ENCODE measurements at regions not wholly inside any gene's neighbourhood (a gene's known extent, or its start where the extent isn't known, plus 50 kb on each side); places are given as distances from the start of the nearest gene placed in this dataset.

DNA sequence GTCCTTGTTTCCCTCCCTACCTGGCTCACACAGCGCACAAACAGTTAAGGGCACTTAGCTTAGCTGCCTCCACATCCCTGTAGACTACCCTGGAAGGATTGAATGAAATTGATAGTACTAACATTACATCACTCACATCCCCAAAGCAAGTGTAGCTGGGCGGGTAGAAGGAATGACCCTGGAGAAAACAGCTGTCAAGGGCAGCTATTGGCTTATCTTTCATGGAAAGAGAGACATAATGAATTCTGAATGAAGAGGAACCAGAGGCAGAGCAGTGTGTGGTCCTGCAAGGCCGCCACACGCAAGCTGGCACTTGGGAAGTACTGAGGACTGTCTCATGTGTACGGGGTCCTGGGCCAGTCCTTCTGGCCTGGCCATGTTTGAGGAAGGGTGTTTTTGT, 369.6 kb upstream of the RGMA start:
- Histone ChIP-seq H4K8ac (ENCODE audit: low read length) (no peak overlapping the region), H4K91ac (ENCODE audit: low read length) (no peak overlapping the region), H2BK15ac (ENCODE audit: low read depth, poor library complexity, severe bottlenecking) (no peak overlapping the region), H2BK120ac (ENCODE audit: low read depth, low read length) (no peak overlapping the region), H3K4me1 (ENCODE audit: control insufficient read depth, insufficient read depth, low read depth, low read length) (peaks cover 8% of the 10 kb centered on the region), H2BK5ac (ENCODE audit: low read depth, low read length, poor library complexity, severe bottlenecking) (no peak overlapping the region), H3K27ac (ENCODE audit: low read length, poor library complexity, severe bottlenecking) (no peak overlapping the region), H3K4me3 (ENCODE audit: insufficient read depth in 1 of 2, low read depth in 1 of 2, low read length in 2 of 2) (no peak overlapping the region), H3K4ac (ENCODE audit: low read depth in 1 of 2, low read length in 2 of 2) (no peak overlapping the region), H2BK12ac (ENCODE audit: low read length in 2 of 2) (no peak overlapping the region), H2AFZ (ENCODE audit: low read depth, low read length) (no peak overlapping the region), H3K18ac (ENCODE audit: low read depth in 1 of 2, low read length in 2 of 2) (no peak overlapping the region), H2AK5ac (ENCODE audit: low read length, severe bottlenecking) (no peak overlapping the region), H3K79me1 (replicated peaks; ENCODE audit: low read length, poor library complexity, severe bottlenecking) (no peaks in the 10 kb centered on the region), H3K36me3 (ENCODE audit: control insufficient read depth in 1 of 2, insufficient read depth in 2 of 2, low read depth in 1 of 2, low read length in 2 of 2) (no peaks in the 10 kb centered on the region), H3K23ac (ENCODE audit: low read length in 2 of 2) (no peak overlapping the region), H3K9ac (ENCODE audit: low read length) (no peak overlapping the region), H3K27me3 (ENCODE audit: control insufficient read depth in 1 of 2, insufficient read depth in 1 of 2, low read length in 2 of 2) (peaks cover 0 to 14% of the 10 kb centered on the region in 2 experiments), H3K4me2 (ENCODE audit: low read length, poor library complexity, severe bottlenecking) (no peak overlapping the region), H3K14ac (ENCODE audit: low read length in 2 of 2) (no peak overlapping the region), H3K9me3 (ENCODE audit: control insufficient read depth, low read length) (no peaks in the 10 kb centered on the region)
- 62% methylated on average over 5 of the region's 5 CpGs for WGBS
- DNase-seq, result no peak

DNA sequence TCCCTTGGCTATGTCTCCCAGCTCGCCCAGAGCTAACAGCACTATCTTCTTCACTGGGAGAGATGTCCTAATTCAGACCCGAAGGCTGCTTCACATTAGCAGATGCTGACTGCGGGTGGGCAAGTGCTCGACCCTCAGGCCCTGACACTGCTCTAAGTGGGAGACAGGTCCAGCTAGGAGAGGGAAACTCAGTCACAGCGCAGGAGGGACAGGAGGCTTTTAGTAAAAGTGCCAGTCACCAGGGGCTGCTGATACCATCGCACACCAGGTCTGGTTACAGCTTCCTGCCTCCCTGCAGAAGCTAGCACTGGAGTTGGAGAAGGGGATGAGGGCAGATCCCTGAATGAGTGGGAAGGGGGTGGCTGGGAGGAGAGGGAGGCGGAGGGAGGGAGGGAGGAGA, 365.8 kb upstream of the RGMA start:
- no peak overlapping the region for H2BK120ac ChIP-seq (ENCODE audit: low read depth, low read length)
- no peak overlapping the region for H3K14ac ChIP-seq (ENCODE audit: low read length in 2 of 2)
- no peaks in the 10 kb centered on the region for H3K36me3 ChIP-seq (ENCODE audit: control insufficient read depth in 1 of 2, insufficient read depth in 2 of 2, low read depth in 1 of 2, low read length in 2 of 2)
- H3K4me2 ChIP-seq (ENCODE audit: low read length, poor library complexity, severe bottlenecking), result no peak overlapping the region
- no peaks in the 10 kb centered on the region for H3K79me1 ChIP-seq (replicated peaks; ENCODE audit: low read length, poor library complexity, severe bottlenecking)
- no peak for DNase-seq
- no peak overlapping the region for H4K8ac ChIP-seq (ENCODE audit: low read length)
- peaks cover 3% of the 10 kb centered on the region for H3K4me1 ChIP-seq (ENCODE audit: control insufficient read depth, insufficient read depth, low read depth, low read length)
- H3K4ac ChIP-seq (ENCODE audit: low read depth in 1 of 2, low read length in 2 of 2), result no peak overlapping the region
- no peak overlapping the region for H2AK5ac ChIP-seq (ENCODE audit: low read length, severe bottlenecking)
- no peak overlapping the region for H3K27ac ChIP-seq (ENCODE audit: low read length, poor library complexity, severe bottlenecking)
- no peak overlapping the region for H2BK12ac ChIP-seq (ENCODE audit: low read length in 2 of 2)
- H4K91ac ChIP-seq (ENCODE audit: low read length), result no peak overlapping the region
- no peaks in the 10 kb centered on the region for H3K9me3 ChIP-seq (ENCODE audit: control insufficient read depth, low read length)
- H2BK5ac ChIP-seq (ENCODE audit: low read depth, low read length, poor library complexity, severe bottlenecking), result no peak overlapping the region
- no peak overlapping the region for H3K4me3 ChIP-seq (ENCODE audit: insufficient read depth in 1 of 2, low read depth in 1 of 2, low read length in 2 of 2)
- H3K23ac ChIP-seq (ENCODE audit: low read length in 2 of 2), result no peak overlapping the region
- peaks cover 0 to 3% of the 10 kb centered on the region in 2 experiments for H3K27me3 ChIP-seq (ENCODE audit: control insufficient read depth in 1 of 2, insufficient read depth in 1 of 2, low read length in 2 of 2)
- H3K18ac ChIP-seq (ENCODE audit: low read depth in 1 of 2, low read length in 2 of 2), result no peak overlapping the region
- 39% methylated on average over 6 of the region's 7 CpGs for WGBS
- H2AFZ ChIP-seq (ENCODE audit: low read depth, low read length), result no peak overlapping the region
- H2BK15ac ChIP-seq (ENCODE audit: low read depth, poor library complexity, severe bottlenecking), result no peak overlapping the region
- no peak overlapping the region for H3K9ac ChIP-seq (ENCODE audit: low read length)

DNA sequence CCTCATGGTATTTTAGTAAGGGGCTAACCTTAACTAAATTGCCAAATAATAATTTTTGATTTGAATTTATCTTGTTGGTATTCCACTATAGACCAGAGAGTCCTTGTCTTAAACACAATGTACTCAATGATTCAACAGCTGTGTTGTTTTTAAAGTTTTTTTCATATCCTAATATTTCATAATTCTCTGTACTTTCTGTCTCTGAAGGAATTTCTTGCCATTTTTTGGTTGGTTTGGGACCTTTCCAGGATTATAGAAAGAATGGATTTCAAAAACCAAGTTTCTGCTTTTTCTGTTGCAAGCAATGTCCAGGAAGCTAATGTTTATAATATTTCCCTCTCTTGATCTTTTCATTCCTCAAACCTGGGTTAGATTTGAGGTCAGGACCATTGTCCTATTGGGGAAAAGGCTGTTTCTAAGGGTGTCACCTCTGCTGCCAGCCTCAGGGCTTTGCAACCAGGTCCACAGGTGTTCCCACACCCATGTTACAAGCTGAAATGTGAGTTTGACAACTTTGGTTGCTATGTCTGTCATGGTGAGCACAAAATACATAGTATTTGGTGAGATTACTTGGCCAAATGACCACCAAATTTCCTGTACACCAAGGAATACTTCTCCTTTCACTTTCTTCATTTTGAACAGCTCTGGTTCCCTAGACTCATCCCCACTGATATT, 363.7 kb upstream of the RGMA start:
- DNase-seq, result no peak
- Histone ChIP-seq H3K36me3 (ENCODE audit: control insufficient read depth in 1 of 2, insufficient read depth in 2 of 2, low read depth in 1 of 2, low read length in 2 of 2) (no peaks in the 10 kb centered on the region), H4K91ac (ENCODE audit: low read length) (no peak overlapping the region), H2AK5ac (ENCODE audit: low read length, severe bottlenecking) (no peak overlapping the region), H3K4me1 (ENCODE audit: control insufficient read depth, insufficient read depth, low read depth, low read length) (no peaks in the 10 kb centered on the region), H3K4me3 (ENCODE audit: insufficient read depth in 1 of 2, low read depth in 1 of 2, low read length in 2 of 2) (no peak overlapping the region), H2BK120ac (ENCODE audit: low read depth, low read length) (no peak overlapping the region), H3K27ac (ENCODE audit: low read length, poor library complexity, severe bottlenecking) (no peak overlapping the region), H3K4me2 (ENCODE audit: low read length, poor library complexity, severe bottlenecking) (no peak overlapping the region), H3K18ac (ENCODE audit: low read depth in 1 of 2, low read length in 2 of 2) (no peak overlapping the region), H4K8ac (ENCODE audit: low read length) (no peak overlapping the region), H3K27me3 (ENCODE audit: control insufficient read depth in 1 of 2, insufficient read depth in 1 of 2, low read length in 2 of 2) (peaks cover 0 to 3% of the 10 kb centered on the region in 2 experiments), H2BK15ac (ENCODE audit: low read depth, poor library complexity, severe bottlenecking) (no peak overlapping the region), H3K23ac (ENCODE audit: low read length in 2 of 2) (no peak overlapping the region), H2AFZ (ENCODE audit: low read depth, low read length) (no peak overlapping the region), H3K4ac (ENCODE audit: low read depth in 1 of 2, low read length in 2 of 2) (no peak overlapping the region), H3K79me1 (replicated peaks; ENCODE audit: low read length, poor library complexity, severe bottlenecking) (no peaks in the 10 kb centered on the region), H2BK5ac (ENCODE audit: low read depth, low read length, poor library complexity, severe bottlenecking) (no peak overlapping the region), H3K9ac (ENCODE audit: low read length) (no peak overlapping the region), H2BK12ac (ENCODE audit: low read length in 2 of 2) (no peak overlapping the region), H3K9me3 (ENCODE audit: control insufficient read depth, low read length) (no peaks in the 10 kb centered on the region), H3K14ac (ENCODE audit: low read length in 2 of 2) (no peak overlapping the region)

DNA sequence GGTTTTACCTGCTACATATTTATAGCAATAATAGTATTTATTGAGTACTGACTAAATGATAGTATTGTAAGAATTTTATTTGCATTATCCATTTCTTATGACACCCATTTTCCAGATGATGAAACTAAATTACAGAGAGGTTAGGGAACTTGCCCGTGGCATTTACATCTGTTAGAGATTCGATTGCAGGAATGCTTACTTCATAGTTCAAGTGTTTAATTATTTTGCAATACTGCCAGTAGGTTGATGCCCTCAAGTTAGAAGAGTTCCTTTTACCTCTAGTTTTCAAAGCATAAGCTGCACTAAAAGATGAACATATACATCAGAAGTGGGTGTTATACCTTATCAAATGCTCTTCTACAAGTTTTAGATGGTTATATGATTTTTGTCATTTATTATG, 362.8 kb upstream of the RGMA start:
- Histone ChIP-seq H2BK15ac (ENCODE audit: low read depth, poor library complexity, severe bottlenecking) (no peak overlapping the region), H4K8ac (ENCODE audit: low read length) (no peak overlapping the region), H4K91ac (ENCODE audit: low read length) (no peak overlapping the region), H3K4ac (ENCODE audit: low read depth in 1 of 2, low read length in 2 of 2) (no peak overlapping the region), H3K23ac (ENCODE audit: low read length in 2 of 2) (no peak overlapping the region), H3K27ac (ENCODE audit: low read length, poor library complexity, severe bottlenecking) (no peak overlapping the region), H3K9me3 (ENCODE audit: control insufficient read depth, low read length) (no peaks in the 10 kb centered on the region), H2AFZ (ENCODE audit: low read depth, low read length) (no peak overlapping the region), H3K27me3 (ENCODE audit: control insufficient read depth in 1 of 2, insufficient read depth in 1 of 2, low read length in 2 of 2) (peaks cover 0 to 3% of the 10 kb centered on the region in 2 experiments), H3K9ac (ENCODE audit: low read length) (no peak overlapping the region), H2AK5ac (ENCODE audit: low read length, severe bottlenecking) (no peak overlapping the region), H3K36me3 (ENCODE audit: control insufficient read depth in 1 of 2, insufficient read depth in 2 of 2, low read depth in 1 of 2, low read length in 2 of 2) (no peaks in the 10 kb centered on the region), H3K18ac (ENCODE audit: low read depth in 1 of 2, low read length in 2 of 2) (no peak overlapping the region), H3K14ac (ENCODE audit: low read length in 2 of 2) (no peak overlapping the region), H3K79me1 (replicated peaks; ENCODE audit: low read length, poor library complexity, severe bottlenecking) (no peaks in the 10 kb centered on the region), H2BK12ac (ENCODE audit: low read length in 2 of 2) (no peak overlapping the region), H2BK5ac (ENCODE audit: low read depth, low read length, poor library complexity, severe bottlenecking) (no peak overlapping the region), H3K4me1 (ENCODE audit: control insufficient read depth, insufficient read depth, low read depth, low read length) (no peaks in the 10 kb centered on the region), H3K4me2 (ENCODE audit: low read length, poor library complexity, severe bottlenecking) (no peak overlapping the region), H2BK120ac (ENCODE audit: low read depth, low read length) (no peak overlapping the region), H3K4me3 (ENCODE audit: insufficient read depth in 1 of 2, low read depth in 1 of 2, low read length in 2 of 2) (no peak overlapping the region)
- DNase-seq, result no peak
- WGBS, result 14% methylated on average over 2 of the region's 2 CpGs
